ENCODE measurements at regions not wholly inside any gene's neighbourhood (a gene's known extent, or its start where the extent isn't known, plus 50 kb on each side); places are given as distances from the start of the nearest gene placed in this dataset.
"Not testable (repeated sequence)": the region's sequence is repeated elsewhere in the genome, so short reads cannot be mapped to it uniquely, and the experiment has no call there.

GRCh38 chr9:89695441-89695891 lies 90.7 kb downstream of the GADD45G start:
- no peak for DNase-seq (ENCODE audit: low read depth in 2 of 2, low spot score in 1 of 2)

DNA sequence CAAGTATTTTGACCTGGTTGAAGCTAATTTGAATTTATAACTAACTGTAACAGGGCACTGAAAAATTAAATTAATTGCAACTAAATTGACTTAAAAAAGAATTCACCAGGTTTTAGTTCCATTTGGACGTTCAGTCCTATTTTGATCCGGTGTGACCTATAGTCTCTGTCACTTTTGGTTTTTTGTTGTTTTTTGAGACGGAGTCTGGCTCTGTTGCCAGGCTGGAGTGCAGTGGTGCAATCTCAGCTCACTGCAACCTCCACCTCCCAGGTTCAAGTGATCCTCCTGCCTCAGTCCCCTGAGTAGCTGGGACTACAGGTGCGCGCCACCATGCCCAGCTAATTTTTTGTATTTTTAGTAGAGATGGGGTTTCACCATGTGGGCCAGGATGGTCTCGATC lies 91.2 kb downstream of the GADD45G start:
- DNase-seq (ENCODE audit: low read depth in 2 of 2, low spot score in 1 of 2), result not testable (repeated sequence)

DNA sequence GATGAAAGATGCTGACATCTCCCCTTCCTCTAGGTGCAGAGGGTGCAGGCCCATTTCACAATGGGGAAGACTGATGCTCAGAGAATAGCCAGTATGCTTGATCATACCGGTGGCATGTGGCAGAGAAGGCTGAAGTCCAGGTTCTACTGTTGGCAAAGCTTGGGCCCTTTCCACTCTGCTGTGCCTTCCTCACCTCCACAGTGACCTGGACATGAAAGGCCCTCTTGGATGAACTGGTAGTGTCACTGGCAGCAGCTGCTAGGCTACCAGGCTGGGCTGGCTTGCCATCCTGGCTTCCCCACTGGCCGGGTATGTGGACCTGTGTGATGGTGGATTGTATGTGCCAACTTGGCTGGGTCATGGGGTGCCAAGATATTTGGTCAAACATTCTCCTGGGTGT lies 92.0 kb downstream of the GADD45G start:
- no peak for DNase-seq (ENCODE audit: low read depth in 2 of 2, low spot score in 1 of 2)

- DNase-seq (ENCODE audit: low read depth in 2 of 2, low spot score in 1 of 2), result no peak
Observed at GRCh38 chr9:89697553-89697952, 92.7 kb downstream of the GADD45G start.

DNA sequence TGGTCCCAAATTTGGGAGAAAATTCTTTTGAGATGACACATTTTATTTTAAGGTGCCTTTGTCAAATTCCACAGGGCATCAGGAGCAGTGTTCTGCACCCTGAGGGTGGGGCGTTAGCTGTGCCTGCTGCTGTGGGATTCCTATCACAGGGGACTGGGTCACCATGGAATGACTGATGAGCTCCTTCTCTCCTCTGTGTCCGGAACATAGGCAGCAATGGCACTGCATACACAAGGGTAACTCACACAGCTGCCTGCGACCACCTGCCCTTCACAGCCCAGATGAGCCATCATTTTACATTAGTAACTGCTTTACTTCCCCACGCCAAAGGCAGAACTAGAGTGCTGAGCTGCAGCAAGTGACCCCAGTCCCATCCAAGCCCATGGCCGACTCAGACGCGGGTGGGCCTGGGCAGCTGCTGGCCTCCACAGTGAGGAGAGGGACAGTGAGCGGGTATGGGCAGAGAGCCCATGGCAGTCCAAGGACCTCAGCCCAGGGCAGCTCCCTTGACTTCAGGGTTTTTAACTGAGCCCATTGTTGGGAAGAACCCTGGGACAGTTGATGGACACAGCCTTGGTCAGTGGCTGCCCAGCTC lies 93.7 kb downstream of the GADD45G start:
- no peak for DNase-seq (ENCODE audit: low read depth in 2 of 2, low spot score in 1 of 2)

DNA sequence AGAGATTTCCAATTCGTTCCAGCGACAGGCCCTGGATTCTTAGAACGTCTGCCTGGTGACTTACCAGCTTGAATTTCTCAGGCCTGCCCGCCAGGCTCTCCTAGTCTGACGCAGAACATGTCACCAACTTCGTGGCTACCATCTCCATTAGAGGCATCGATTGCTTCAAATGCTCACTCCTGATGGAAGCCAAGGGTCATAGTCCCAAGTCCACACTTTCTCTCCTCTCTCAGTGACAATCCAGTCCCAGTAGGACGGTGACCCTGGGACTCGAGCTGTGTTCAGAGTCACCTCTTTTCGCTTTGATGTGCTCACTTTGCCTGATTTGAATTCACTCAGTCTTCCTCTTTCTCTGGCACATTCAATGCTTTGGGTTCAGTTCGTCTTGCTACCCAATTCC lies 94.8 kb downstream of the GADD45G start:
- no peak for DNase-seq (ENCODE audit: low read depth in 2 of 2, low spot score in 1 of 2)

GRCh38 chr9:89701221-89701798 lies 96.5 kb downstream of the GADD45G start:
- DNase-seq (ENCODE audit: low read depth in 2 of 2, low spot score in 1 of 2), result peak in 1 of 2 donors; percentile 9

GRCh38 chr9:89702401-89702800 lies 97.6 kb downstream of the GADD45G start:
- no peak for DNase-seq (ENCODE audit: low read depth in 2 of 2, low spot score in 1 of 2)

DNA sequence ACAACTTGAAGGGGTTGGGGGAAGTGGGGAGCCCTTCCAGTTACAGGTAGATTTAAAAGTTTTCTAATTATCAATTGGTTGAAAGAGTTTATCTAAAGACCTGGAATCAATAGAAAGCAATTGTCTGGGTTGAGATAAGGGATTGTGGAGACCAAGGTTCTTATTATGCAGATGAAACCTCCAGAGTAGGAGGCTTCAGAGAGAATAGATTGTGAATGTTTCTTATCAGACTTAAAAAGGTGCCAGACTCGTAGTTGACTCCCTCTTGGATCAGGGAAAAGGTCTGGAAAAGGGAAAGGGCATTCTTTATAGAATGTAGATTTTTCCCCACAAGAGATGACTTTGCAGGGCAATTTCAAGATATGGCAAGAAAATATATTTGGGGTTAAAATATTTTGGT lies 100.8 kb downstream of the GADD45G start:
- DNase-seq (ENCODE audit: low read depth in 2 of 2, low spot score in 1 of 2), result no peak

GRCh38 chr9:89706086-89706485 lies 101.3 kb downstream of the GADD45G start:
- DNase-seq (ENCODE audit: low read depth in 2 of 2, low spot score in 1 of 2), result no peak

- DNase-seq (ENCODE audit: low read depth in 2 of 2, low spot score in 1 of 2), result no peak
Observed at GRCh38 chr9:89706731-89707191, 101.9 kb downstream of the GADD45G start.

- no peak for DNase-seq (ENCODE audit: low read depth in 2 of 2, low spot score in 1 of 2)
Observed at GRCh38 chr9:89710697-89711096, 105.9 kb downstream of the GADD45G start.

GRCh38 chr9:89711866-89712265 lies 107.1 kb downstream of the GADD45G start:
- DNase-seq (ENCODE audit: low read depth in 2 of 2, low spot score in 1 of 2), result no peak

DNA sequence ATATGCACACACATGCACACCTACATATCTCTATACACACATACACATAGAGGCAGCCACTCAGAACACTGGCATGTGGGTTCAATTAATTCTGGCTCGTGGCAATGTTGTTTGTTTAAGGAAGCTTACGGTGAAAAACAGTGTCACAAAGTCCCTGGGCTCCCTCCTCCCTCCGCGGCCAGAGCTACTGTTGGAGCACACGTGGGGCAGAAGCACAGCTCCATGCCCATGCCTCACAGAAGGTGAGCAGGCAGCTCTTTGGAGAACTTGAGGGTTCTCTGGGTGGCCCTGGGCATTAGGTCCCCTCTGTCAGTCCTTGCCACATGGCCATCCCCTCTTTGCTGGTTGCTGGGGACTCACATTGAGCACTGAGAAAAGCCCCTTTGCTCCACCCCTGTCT lies 107.5 kb downstream of the GADD45G start:
- DNase-seq (ENCODE audit: low read depth in 2 of 2, low spot score in 1 of 2), result no peak

- no peak for DNase-seq (ENCODE audit: low read depth in 2 of 2, low spot score in 1 of 2)
Observed at GRCh38 chr9:89714321-89714720, 109.5 kb downstream of the GADD45G start.

DNA sequence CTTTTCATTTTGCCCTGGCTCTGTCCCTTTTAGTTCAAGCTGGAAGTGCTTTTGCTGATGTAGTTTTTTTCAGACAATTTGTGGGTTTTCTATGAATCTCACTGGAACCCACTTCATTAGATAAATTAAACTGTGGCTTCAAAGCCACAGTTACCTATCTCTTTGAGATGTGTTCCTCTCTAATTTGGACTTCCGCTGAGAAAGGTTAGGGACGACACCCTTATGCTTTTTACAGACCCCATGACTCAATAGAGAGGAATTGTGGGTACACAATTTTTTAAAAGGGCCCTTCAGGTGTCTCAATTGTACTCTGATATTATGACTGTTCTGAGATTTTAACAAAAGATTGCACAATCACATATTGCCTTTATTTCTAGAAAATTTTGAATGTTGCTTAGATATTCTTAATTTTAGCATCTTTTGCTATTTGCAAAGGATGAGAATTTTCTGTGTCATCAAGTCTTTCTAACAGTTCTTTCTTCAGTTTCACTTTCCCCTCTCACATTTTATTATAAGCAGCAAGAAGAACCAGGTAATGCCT lies 110.6 kb downstream of the GADD45G start:
- no peak for DNase-seq (ENCODE audit: low read depth in 2 of 2, low spot score in 1 of 2)

- no peak for DNase-seq (ENCODE audit: low read depth in 2 of 2, low spot score in 1 of 2)
Observed at GRCh38 chr9:89715881-89716280, 111.1 kb downstream of the GADD45G start.

- no peak for DNase-seq (ENCODE audit: low read depth in 2 of 2, low spot score in 1 of 2)
Observed at GRCh38 chr9:89716559-89716958, 111.7 kb downstream of the GADD45G start.

- no peak for DNase-seq (ENCODE audit: low read depth in 2 of 2, low spot score in 1 of 2)
Observed at GRCh38 chr9:89718176-89718575, 113.4 kb downstream of the GADD45G start.

- DNase-seq (ENCODE audit: low read depth in 2 of 2, low spot score in 1 of 2), result no peak
Observed at GRCh38 chr9:89718651-89719050, 113.8 kb downstream of the GADD45G start.

DNA sequence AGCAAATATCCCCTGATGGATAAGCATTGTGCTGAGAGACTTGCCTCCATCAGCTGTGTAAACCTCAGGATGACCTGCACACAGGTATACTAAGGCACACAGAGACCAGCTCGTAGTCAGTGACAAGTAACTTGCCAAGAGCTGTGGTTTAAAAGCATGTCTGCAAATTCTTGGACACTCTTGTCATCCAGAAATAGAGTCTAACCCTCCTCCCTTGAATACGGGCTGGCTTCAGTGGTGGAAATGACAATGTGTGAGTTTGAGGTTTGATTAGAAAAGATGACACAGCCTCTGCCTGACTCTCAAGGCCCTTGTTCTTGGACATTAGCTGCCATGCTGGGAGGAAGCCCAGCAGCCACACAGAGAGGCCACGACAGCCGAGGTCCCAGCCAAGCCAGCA lies 114.4 kb downstream of the GADD45G start:
- no peak for DNase-seq (ENCODE audit: low read depth in 2 of 2, low spot score in 1 of 2)

- DNase-seq (ENCODE audit: low read depth in 2 of 2, low spot score in 1 of 2), result no peak
Observed at GRCh38 chr9:89720696-89721175, 115.9 kb downstream of the GADD45G start.

Data from stimulated activated CD8-positive, alpha-beta memory T cell treated with anti-CD3 and anti-CD28 coated beads, Interleukin-4, amount 100 ng/mL, for 1 hour (primary cell).